ENCODE measurements at regions not wholly inside any gene's neighbourhood (a gene's known extent, or its start where the extent isn't known, plus 50 kb on each side); places are given as distances from the start of the nearest gene placed in this dataset.
A peak's percentile ranks its signal among the peaks of the same experiment; 100 is the strongest.
"Not testable (repeated sequence)": the region's sequence is repeated elsewhere in the genome, so short reads cannot be mapped to it uniquely, and the experiment has no call there.

DNA sequence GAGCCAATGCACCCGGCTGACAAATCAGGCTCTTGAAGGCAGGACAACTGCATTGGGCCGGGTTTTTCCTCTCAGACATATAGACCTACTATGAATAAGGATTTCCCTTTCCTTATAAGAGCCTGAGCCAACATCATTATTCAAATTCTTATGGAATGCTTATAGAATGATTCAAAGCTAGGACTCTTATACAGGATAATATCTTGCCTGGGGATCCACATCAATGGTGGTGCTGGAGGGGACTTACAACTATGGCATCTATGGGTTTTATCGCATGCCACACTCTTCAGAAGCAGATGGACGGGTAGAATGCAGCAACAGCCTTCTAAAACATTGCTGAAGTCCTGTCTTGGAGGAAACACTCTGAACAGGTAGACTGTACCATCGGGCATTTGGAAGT, 296.8 kb upstream of the KYNU start:
- no peak for DNase-seq (ENCODE audit: low read depth)

DNA sequence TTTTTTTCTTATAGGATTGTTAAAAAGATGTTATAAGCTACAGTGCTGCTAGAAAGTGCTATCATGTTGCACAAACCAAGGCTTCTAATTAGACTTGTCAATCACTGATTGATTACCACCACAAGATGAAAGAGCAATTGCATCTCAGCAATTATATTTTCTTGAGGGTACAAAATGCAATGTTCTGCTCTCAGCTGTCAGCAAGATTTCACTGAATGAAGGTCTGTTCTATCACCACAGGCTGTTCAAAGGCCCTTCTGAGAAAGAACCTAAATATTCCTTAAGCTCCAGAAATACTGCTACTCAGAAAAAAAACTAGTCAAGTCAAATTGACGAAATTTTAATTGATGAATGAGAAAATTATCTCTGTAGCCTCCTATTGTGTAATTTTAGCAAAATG, 301.9 kb upstream of the KYNU start:
- DNase-seq (ENCODE audit: low read depth), result no peak

GRCh38 chr2:142574388-142574787, 303.1 kb upstream of the KYNU start:
- no peak for DNase-seq (ENCODE audit: low read depth)

DNA sequence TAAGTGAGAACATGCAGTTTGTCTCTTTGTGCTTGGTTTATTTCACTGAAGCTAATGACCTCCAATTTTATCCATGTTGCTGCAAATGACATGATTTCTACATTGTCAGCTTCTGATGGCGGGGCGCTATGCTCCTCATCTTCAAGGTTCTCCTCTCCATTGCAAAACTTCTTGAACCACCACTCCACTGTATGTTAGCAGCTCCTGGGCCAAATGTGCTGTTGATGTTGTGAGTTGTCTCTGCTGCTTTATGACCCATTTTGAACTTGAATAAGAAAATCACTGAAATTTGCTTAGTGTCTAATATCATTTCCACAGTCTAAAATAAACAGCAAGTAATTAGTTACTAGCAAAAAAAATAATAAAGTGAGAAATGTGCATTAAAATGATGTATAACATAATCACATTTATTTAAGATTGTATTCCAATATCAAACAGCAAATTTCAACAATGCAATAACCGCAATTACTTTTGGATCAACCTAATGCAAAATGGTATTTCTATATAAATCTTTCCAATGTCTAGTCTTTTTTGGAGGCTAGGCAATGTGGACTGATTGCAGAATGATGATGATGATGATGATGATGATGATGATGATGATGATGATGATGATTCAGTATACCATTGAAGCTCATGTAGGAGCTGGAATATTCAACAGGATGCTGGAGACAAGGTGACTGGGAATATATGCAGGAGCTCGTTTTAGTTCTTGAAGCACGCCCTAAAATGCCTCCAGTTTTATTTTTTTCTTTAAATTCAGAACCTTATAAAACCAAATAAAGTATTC, 304.9 kb upstream of the KYNU start:
- no peak for DNase-seq (ENCODE audit: low read depth)

DNA sequence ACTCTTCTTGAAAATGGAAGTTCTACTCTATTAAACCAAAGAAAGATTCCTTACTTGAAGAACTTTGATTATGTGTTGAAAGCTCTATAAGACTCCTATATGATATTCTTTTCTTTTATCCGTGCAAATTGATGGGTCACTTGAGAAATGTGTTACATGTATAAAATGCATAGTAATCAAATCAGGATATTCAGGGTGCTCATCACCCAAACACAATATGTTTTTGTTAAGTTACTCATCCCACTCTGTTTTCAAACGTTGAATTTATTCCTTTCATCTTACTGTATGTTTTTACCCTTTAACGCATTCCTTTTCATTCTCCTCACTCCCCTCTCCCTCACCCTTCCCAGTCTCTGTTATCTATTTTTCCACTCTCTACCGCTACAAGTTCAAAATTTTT, 305.5 kb upstream of the KYNU start:
- DNase-seq (ENCODE audit: low read depth), result no peak

DNA sequence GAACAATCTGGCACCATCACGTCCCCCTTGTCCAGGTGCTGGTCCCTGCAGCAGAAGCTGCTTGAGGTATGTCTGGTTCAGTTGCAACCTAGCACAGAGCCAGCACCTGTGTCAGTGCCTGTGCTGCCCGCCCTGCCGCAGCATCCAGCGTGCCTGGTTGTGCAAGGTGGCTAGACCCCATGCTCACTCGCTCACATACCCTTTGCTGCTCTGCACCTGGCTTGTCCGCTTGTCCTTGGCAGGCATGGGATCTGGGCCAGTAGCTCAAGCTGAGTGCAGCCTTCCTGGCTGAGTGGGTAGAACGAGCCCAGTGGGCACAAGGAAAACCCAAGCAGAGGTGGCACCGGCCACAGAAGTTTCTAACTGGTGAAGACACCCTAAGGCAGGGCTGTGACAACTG, 314.6 kb upstream of the KYNU start:
- DNase-seq (ENCODE audit: low read depth), result no peak

GRCh38 chr2:142561656-142562055, 315.8 kb upstream of the KYNU start:
- no peak for DNase-seq (ENCODE audit: low read depth)

GRCh38 chr2:142557391-142557790, 320.1 kb upstream of the KYNU start:
- no peak for DNase-seq (ENCODE audit: low read depth)

DNA sequence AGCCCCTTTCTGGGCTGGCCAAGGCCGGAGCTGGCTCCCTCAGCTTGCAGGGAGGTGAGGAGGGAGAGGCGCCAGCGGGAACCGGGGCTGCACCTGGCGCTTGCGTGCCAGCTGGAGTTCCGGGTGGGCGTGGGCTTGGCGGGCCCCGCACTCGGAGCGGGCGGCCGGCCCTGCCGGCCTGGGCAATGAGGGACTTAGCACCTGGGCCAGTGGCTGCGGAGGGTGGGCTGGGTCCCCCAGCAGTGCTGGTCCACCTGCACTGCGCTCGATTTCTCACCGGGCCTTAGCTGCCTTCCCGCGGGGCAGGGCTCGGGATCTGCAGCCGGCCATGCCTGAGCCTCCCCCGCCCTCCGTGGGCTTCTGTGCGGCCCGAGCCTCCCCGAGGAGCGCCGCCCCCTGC, 331.5 kb upstream of the KYNU start:
- not testable (repeated sequence) for DNase-seq (ENCODE audit: low read depth)

DNA sequence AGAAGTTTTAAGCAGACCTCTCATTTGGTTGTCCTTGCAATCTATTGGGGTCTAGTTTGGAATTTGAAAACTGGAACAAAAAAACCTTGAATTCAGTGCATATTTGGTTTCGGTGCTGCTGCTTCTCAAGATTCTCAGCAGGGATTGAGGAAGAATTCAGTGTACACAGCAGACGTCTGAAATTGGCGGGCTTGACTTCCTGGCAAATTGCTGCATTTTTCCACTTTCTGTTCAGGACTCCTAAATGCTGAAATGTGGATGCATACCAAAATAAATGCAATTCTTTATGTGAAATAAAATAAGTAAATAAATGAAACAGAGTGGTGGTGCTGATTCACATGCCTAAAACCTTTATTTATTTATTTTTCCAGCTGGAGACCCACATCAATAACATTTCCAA, 332.4 kb upstream of the KYNU start:
- peak; percentile 46 for DNase-seq (ENCODE audit: low read depth)

DNA sequence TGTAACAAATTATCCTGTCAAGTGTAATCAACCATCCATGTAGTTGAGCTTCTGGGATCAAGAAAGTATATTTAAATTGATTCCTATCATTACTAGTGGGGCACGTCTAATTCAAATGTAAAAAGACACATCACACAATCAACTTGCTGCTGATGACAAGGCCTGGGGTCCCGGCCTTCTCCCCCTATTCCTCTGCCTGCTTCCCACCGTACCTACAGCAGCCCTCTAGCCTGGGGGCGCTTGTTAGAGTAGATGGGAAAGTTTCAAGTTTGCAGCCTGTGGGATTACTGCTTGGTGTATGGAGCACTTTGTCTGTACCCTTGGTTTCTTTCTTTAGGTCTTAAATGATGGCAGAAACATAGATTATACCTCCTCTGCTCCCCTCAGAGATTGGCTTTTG, 333.3 kb upstream of the KYNU start:
- DNase-seq (ENCODE audit: low read depth), result no peak

GRCh38 chr2:142542431-142542910, 335.0 kb upstream of the KYNU start:
- DNase-seq (ENCODE audit: low read depth), result no peak

- DNase-seq (ENCODE audit: low read depth), result no peak
Observed at GRCh38 chr2:142536966-142537365, 340.5 kb upstream of the KYNU start.

DNA sequence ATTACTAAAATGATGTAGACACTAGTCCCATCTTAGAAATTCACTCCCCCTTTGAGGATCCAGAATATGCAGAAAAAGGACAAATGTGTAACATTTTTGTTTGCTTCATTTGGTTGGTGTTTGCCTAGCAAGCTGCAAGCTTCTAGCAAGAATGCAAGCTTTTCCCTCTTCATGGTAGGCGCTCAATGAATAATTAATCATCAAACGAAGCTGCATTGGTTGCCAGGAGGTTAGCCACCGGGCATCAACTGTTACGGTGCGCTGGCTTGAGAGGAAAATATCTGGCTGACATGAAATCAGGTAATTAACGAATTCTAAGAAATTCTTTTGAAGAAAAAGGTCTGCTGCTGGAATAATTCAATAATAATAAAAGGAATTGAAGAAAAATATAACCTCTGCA, 341.0 kb upstream of the KYNU start:
- no peak for DNase-seq (ENCODE audit: low read depth)

DNA sequence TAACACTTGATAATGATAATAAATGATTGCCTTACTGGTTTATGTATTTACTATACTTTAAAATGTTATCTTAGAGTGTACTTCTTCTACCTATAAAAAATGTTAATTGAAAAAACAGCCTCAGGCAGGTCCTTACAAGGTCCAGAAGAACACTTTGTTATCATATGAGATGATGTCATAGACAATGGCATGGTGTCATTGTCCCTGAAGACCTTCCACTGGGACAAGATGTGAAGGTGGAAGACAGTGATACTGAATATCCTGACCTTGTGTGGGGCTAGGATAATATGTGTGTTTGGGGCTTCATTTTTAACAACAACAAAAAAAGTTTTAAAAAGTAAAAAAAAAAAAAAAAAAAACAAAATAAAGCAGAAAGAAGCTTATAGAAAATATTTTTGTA, 342.2 kb upstream of the KYNU start:
- no peak for DNase-seq (ENCODE audit: low read depth)

DNA sequence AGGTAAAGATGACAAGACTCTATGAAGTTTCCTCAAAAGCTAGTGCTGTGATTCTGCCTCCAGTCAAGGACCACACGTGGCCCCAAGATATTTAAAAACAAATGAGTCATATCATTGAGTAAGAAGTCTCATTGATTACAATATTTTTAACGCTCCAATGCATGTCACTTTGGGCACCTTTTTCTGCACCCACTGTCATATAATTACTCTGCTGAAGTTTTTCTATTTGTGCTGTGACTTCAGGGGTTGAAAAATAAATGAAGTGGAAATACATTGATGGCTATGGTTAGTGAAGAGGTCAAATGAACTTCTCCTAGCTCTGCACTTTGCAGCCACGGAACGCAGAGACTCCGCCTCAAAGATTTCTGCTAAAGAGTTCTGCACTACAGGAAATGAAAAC, 344.3 kb upstream of the KYNU start:
- DNase-seq (ENCODE audit: low read depth), result no peak

GRCh38 chr2:142531377-142531776, 346.1 kb upstream of the KYNU start:
- DNase-seq (ENCODE audit: low read depth), result no peak

DNA sequence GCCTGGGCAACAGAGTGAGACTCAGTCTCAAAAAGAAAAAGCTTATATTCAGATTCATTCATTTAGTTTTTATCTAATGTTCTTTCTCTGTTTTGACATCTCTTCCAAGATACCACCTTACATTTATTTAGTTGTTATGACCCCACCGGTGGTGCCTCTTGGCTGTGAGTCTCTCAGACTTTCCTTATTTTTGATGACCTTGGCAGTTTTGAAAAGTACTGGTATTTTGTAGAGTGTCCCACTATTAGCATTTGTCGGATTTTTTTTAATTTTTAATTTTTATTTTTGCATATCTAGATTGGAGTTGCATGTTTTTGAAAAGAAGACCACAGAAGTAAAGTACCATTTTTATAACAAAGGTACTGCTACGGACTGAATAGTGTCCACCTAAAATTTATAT, 351.7 kb upstream of the KYNU start:
- DNase-seq (ENCODE audit: low read depth), result no peak

DNA sequence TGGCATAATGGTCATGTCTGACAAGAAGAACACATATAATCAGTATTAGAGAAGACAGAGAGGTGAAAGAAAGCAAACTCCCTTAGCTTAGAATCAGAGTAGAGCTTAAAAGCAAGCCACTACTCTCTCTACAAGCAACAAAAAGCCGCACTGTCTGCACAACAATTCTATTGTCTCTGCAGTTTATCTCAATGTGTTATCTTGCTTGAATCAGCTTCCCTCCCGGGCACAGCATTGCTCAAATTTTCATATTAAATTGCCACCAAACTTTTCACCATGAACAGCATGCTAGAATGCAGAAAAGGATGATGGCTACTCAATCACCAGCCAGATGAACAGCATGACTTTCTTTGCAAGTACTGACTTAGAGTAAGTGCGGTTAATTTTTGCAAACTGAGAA, 356.0 kb upstream of the KYNU start:
- DNase-seq (ENCODE audit: low read depth), result no peak

GRCh38 chr2:142515493-142515892, 362.0 kb upstream of the KYNU start:
- DNase-seq (ENCODE audit: low read depth), result no peak

DNA sequence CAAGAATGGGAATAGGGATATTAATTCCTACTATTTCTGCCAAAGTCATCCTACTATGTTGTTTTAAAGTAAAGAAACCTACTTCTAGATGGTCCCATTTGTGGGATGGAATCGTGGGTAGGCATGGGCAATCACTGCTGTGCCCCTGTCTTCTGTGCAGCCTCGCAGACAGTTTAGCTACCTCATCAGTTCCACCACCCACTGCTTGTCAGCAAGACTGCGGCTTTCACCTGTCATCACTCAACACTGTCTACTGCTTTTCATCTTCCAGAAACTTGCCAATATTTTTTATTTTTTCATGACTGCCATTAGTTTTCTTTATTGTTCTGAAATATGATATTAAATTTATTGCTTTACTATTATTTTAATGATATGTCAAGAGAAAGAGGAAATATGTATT, 368.1 kb upstream of the KYNU start:
- no peak for DNase-seq (ENCODE audit: low read depth)

DNA sequence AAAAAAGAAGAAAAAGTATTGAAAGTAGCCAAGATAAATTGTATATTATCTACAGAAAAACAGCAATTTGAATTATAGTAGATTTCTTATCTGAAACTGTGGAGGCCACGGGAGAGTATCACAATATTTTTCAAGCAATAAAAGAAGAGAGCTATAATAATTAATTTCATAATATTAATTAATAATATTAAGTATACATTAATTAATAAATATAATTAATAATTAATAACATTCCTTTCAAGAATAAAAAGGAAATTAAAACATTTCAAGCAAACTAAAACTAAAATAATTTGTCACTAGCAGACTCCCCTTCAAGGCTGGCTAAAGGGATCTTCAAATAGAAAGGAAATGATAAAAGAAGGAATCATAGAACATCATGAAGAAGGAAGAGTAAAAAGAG, 372.7 kb upstream of the KYNU start:
- DNase-seq (ENCODE audit: low read depth), result no peak

DNA sequence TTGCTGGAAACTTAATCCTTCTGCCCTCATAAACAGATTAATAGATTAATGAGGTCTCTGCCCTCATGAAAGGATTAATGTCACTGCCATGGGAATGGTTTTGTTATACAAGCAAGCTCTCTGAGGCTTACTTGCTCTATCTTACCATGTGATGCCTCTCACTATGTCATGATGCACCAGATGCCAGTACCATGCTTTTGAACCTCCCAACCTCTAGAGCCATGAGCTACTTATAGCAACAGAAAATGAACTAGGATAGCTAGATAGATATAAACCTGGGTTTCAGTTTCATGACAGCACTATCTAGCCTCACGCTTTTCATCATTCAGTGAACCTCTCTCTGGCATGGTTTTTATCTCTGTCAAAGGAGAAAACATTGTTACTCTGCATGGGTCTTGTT, 371.6 kb upstream of the LRP1B start:
- DNase-seq (ENCODE audit: low read depth), result no peak

DNA sequence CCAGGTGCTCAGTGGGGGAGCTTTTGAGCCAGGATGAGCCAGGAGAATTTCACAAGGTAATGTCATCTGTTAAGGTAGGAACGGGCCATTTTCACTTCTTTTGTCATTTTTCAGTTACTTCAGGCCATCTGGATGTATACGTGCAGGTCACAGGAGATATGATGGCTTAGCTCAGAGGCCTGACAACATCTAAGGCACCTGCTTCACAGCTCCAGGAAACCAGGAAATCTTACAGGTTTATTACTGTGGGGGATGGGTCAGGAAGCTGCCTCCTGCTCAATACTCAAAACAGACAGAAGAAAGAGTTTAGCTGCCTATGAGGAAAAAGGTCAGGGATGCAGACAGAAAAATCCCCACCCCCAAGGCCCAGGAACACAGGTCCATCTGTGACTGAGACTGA, 364.3 kb upstream of the LRP1B start:
- no peak for DNase-seq (ENCODE audit: low read depth)
